ENCODE measurements at regions not wholly inside any gene's neighbourhood (a gene's known extent, or its start where the extent isn't known, plus 50 kb on each side); places are given as distances from the start of the nearest gene placed in this dataset.

- no peak for DNase-seq (ENCODE audit: low spot score in 2 of 2)
- FAIRE-seq: no peak
Observed at GRCh38 chr5:165258197-165258771, 1752.9 kb downstream of the MAT2B start.

GRCh38 chr5:165260426-165260825 is 1755.0 kb downstream of the MAT2B start:
- FAIRE-seq: no peak
- DNase-seq (ENCODE audit: low spot score in 2 of 2): no peak

GRCh38 chr5:165263536-165263935 is 1758.1 kb downstream of the MAT2B start:
- no peak for DNase-seq (ENCODE audit: low spot score in 2 of 2)
- FAIRE-seq: no peak

GRCh38 chr5:165266939-165267338 is 1761.5 kb downstream of the MAT2B start:
- DNase-seq (ENCODE audit: low spot score in 2 of 2) (no peak), FAIRE-seq (no peak)

GRCh38 chr5:165272436-165272835 is 1767.0 kb downstream of the MAT2B start:
- DNase-seq (ENCODE audit: low spot score in 2 of 2) (no peak), FAIRE-seq (no peak)

GRCh38 chr5:165277661-165278060 is 1772.2 kb downstream of the MAT2B start:
- DNase-seq (ENCODE audit: low spot score in 2 of 2): no peak
- no peak for FAIRE-seq

- DNase-seq (ENCODE audit: low spot score in 2 of 2) (no peak), FAIRE-seq (no peak)
Observed at GRCh38 chr5:165282491-165282890, 1777.1 kb downstream of the MAT2B start.

- DNase-seq (ENCODE audit: low spot score in 2 of 2) (no peak), FAIRE-seq (no peak)
Observed at GRCh38 chr5:165286692-165287091, 1781.3 kb downstream of the MAT2B start.

GRCh38 chr5:165290535-165290934 is 1785.1 kb downstream of the MAT2B start:
- DNase-seq (ENCODE audit: low spot score in 2 of 2) (no peak), FAIRE-seq (no peak)

GRCh38 chr5:165296401-165297130 is 1791.1 kb downstream of the MAT2B start:
- DNase-seq (ENCODE audit: low spot score in 2 of 2): no peak
- FAIRE-seq: no peak

- DNase-seq (ENCODE audit: low spot score in 2 of 2) (no peak), FAIRE-seq (no peak)
Observed at GRCh38 chr5:165304193-165304827, 1798.9 kb downstream of the MAT2B start.

- no peak for DNase-seq (ENCODE audit: low spot score in 2 of 2)
- FAIRE-seq: no peak
Observed at GRCh38 chr5:165305596-165305995, 1800.2 kb downstream of the MAT2B start.

- FAIRE-seq: no peak
Observed at GRCh38 chr5:165309446-165309845, 1804.0 kb downstream of the MAT2B start.

GRCh38 chr5:165310031-165310430 is 1804.6 kb downstream of the MAT2B start:
- DNase-seq (ENCODE audit: low spot score in 2 of 2) (no peak), FAIRE-seq (no peak)

More at GRCh38 chr5:165309446-165309845, 1804.0 kb downstream of the MAT2B start:
- no peak for DNase-seq (ENCODE audit: low spot score in 2 of 2)

GRCh38 chr5:165321912-165322311 is 1816.5 kb downstream of the MAT2B start:
- DNase-seq (ENCODE audit: low spot score in 2 of 2): no peak
- no peak for FAIRE-seq

- FAIRE-seq (no peak), DNase-seq (ENCODE audit: low spot score in 2 of 2) (no peak)
Observed at GRCh38 chr5:165325221-165325620, 1819.8 kb downstream of the MAT2B start.

GRCh38 chr5:165327631-165328030 is 1822.2 kb downstream of the MAT2B start:
- FAIRE-seq (no peak), DNase-seq (ENCODE audit: low spot score in 2 of 2) (no peak)

GRCh38 chr5:165328846-165329245 is 1823.4 kb downstream of the MAT2B start:
- FAIRE-seq: no peak

GRCh38 chr5:165333623-165334022 is 1828.2 kb downstream of the MAT2B start:
- DNase-seq (ENCODE audit: low spot score in 2 of 2): no peak
- FAIRE-seq: no peak

More at GRCh38 chr5:165328846-165329245, 1823.4 kb downstream of the MAT2B start:
- DNase-seq (ENCODE audit: low spot score in 2 of 2): no peak

- DNase-seq (ENCODE audit: low spot score in 2 of 2) (no peak), FAIRE-seq (no peak)
Observed at GRCh38 chr5:165334201-165334600, 1828.8 kb downstream of the MAT2B start.

GRCh38 chr5:165349735-165350134 is 1844.3 kb downstream of the MAT2B start:
- FAIRE-seq (no peak), DNase-seq (ENCODE audit: low spot score in 2 of 2) (no peak)

- no peak for FAIRE-seq
- no peak for DNase-seq (ENCODE audit: low spot score in 2 of 2)
Observed at GRCh38 chr5:165351342-165351741, 1845.9 kb downstream of the MAT2B start.

Data from frontal cortex (tissue), 3 donors.